NCI-H1694 treated with DMSO at 0.1 percent for 48 hours (cell line): ENCODE measurements at regions not wholly inside any gene's neighbourhood (a gene's known extent, or its start where the extent isn't known, plus 50 kb on each side); places are given as distances from the start of the nearest gene placed in this dataset.
"Not testable (repeated sequence)": the region's sequence is repeated elsewhere in the genome, so short reads cannot be mapped to it uniquely, and the experiment has no call there.

Source experiments
- DNase-seq: peaks from one replicate; lab custom pipeline; 2025; lab: John Stamatoyannopoulos, UW

- DNase-seq, result no peak
These were observed 342.2 kb upstream of the HS6ST1 start for GRCh38 chr2:128660836-128661235.

GRCh38 chr2:128661311-128661710 is 342.6 kb upstream of the HS6ST1 start:
- no peak for DNase-seq

GRCh38 chr2:128662051-128662471 is 343.4 kb upstream of the HS6ST1 start:
- DNase-seq, result no peak

- no peak for DNase-seq
These were observed 344.8 kb upstream of the HS6ST1 start for GRCh38 chr2:128663371-128664050.

DNA sequence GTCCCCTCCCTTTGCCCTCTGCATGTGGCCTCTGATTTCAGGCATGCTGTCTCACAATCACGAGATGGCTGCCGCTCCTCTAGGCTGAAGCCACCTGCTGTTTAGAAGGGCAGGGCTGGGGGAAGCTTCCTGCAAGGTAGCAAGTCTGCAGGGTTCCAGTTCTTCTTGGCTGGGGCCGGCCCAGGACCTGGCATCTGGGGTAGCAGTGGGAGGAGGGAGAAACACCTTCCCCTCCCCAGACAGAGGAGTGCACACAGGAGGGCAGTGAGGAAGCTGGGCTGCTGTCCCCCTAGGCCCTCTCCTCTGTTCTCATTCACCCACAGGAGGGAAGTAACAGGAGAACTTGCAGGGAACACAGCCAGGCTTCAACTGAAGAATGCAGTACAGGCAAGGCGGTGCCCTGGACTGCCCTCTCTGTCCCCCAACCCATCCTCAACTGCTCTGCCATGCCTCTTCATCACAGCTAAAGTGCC is 345.9 kb upstream of the HS6ST1 start:
- no peak for DNase-seq

GRCh38 chr2:128665113-128665512 is 346.4 kb upstream of the HS6ST1 start:
- no peak for DNase-seq

DNA sequence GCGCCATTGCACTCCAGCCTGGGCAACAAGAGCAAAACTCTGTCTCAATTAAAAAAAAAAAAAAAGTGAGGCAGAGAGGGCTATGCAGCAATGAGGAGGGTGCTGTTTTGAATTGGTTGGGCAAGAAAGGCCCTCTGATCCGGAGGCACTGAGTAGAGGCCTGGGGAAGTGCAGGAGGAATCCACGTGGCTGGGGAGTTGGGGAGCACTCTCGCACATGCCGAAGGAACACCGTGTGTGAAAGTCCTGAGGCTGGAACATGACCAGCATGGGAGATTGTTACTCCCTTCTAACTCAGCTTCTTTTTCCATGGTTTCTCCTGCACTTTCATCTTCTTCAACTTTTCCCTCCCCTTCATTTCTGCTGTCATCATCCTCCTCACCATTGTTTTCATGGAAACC is 347.9 kb upstream of the HS6ST1 start:
- no peak for DNase-seq

DNA sequence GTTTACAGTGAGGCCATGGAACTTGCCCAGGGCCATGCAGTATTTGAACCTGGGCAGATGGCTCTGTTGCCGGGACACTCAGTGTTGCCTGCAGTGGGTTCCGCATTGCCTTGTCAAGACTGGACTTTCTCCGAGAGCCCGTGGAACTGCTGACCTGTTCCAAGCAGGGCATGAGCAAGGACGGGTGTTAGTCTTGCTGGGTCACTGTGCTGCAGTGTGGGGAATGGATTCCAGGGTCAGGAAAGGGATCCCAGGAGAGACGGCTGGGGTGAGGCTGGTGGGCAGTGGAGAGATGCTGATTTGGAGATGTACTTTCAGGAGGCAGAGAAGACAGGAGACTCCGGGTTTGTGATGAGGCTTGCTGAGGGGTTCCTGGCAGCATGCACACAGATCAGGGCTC is 348.7 kb upstream of the HS6ST1 start:
- DNase-seq, result no peak

DNA sequence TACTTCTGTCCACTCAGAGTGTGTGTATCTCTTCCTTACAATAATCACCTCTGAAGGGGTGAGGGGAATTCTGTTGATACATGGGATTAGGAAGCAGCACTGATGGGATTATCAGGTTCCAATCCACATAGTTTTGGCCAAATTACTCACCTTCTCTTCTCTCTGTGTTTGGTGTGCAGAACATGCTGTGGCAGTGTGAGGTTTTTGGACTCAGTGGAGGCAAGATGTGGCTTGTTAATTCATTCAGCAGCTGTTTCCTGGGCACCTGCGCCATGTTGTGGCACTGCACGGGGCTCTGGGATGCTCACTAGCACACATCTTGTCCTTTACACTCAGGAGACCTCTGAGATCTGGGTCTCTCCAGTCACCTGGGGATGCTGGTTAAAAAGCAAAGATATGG is 350.3 kb upstream of the HS6ST1 start:
- no peak for DNase-seq

DNA sequence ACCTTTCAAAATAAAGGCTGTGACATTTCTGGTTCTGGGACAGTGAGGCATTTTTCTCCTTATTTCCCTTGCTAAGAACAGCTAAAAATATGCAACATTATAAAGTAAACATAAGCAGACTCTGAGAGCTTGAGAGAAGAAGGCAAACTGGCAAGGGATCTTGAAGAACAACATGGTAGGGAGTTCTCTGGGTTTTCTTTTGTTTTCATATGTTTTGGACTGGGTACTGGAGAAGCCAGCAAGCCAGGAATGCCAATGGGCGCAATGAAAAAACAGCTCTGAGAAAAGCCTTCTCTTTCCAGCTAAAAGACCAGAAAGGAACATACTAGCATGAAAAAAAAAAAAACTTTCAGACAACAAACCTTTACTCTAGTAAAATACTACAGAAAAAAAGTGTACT is 351.4 kb upstream of the HS6ST1 start:
- DNase-seq, result no peak

DNA sequence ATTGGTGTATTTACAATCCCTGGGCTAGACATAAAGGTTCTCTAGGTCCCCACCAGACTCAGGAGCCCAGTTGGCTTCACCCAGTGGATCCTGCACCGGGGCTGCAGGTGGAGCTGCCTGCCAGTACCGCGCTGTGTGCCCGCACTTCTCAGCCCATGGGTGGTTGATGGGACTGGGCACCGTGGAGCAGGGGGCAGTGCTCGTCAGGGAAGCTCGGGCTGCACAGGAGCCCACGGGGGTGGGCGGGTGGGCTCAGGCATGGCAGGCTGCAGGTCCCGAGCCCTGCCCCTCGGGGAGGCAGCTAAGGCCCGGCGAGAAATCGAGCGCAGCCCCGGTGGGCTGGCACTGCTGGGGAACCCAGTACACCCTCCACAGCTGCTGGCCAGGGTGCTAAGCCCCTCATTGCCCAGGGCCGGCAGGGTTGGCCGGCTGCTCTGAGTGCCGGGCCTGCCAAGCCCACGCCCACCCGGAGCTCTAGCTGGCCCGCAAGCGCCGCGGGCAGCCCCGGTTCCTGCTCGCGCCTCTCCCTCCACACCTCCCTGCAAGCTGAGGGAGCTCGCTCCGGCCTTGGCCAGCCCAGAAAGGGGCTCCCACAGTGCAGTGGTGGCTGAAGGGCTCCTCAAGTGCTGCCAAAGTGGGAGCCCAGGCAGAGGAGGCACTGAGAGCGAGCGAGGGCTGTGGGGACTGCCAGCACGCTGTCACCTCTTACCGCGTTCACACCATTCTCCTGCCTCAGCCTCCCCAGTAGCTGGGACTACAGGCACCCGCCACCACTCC is 353.5 kb upstream of the HS6ST1 start:
- not testable (repeated sequence) for DNase-seq

GRCh38 chr2:128679680-128680079 is 361.0 kb upstream of the HS6ST1 start:
- DNase-seq, result not testable (repeated sequence)

GRCh38 chr2:128681507-128681906 is 362.8 kb upstream of the HS6ST1 start:
- DNase-seq, result no peak

- DNase-seq, result no peak
These were observed 363.6 kb upstream of the HS6ST1 start for GRCh38 chr2:128682266-128682665.

GRCh38 chr2:128682729-128683284 is 364.1 kb upstream of the HS6ST1 start:
- DNase-seq, result no peak

DNA sequence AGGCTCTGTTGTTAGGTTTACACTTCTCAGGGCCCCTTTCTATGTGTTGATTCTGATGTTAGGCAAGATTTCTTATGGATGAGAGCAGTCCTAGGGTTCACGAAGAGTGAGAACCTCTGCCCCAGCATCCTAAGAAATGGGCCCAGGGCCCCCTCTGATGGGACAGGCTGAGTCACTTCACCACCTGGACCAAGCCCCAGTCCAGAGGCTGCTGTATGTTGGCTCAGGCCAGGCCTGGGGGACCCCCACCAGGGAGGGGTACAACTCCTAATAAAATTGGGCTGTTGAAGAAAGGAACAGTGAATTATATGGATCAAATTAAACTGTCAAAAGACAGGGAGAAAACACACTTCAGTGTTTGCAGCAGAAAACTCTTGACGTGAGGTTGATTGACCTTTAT is 365.9 kb upstream of the HS6ST1 start:
- DNase-seq, result no peak

GRCh38 chr2:128685841-128686496 is 367.3 kb upstream of the HS6ST1 start:
- no peak for DNase-seq

GRCh38 chr2:128686497-128686859 is 367.8 kb upstream of the HS6ST1 start:
- no peak for DNase-seq

- no peak for DNase-seq
These were observed 368.4 kb upstream of the HS6ST1 start for GRCh38 chr2:128686881-128687555.

GRCh38 chr2:128687565-128687964 is 368.9 kb upstream of the HS6ST1 start:
- no peak for DNase-seq

DNA sequence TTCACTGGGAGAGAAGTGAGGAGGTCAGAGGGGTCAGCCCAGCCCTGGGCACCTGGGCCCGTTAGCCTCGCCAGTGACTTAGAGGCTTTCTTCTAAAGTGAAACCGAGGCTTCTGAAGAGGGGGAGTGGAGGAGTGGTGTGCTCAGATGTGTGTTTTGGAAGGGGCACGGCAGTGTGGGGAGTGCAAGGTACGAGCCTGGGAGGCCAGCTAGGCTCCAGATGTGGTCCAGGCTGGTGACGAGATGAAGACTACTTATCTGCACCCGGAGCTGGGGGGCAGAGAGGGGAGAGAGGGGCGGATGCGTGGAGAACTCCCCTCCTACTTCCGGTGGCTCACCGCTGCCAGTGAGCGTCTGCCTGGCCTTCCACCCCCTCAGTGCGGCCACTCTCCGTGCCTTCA is 371.3 kb upstream of the HS6ST1 start:
- DNase-seq, result no peak

DNA sequence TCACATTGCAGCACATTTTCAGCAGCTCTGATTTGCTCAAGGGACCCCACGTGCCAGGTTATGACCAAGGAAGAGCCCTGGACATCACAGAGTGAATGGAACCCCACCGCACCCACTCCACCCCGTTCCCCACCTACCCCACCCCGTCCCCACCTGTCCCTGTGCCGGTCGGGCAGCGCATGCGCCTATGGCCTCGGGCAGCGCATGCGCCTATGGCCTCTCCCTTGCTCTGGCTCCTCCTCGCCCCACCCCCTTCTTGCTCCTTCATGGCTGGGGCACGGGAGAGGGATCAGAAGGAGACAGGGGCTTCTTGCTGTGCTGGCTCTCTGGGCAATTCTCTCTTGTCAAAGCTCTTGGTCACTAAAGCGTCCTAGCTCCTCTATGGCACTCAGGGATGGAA is 371.8 kb upstream of the HS6ST1 start:
- no peak for DNase-seq
